GM12873 (cell line): ENCODE measurements at regions not wholly inside any gene's neighbourhood (a gene's known extent, or its start where the extent isn't known, plus 50 kb on each side); places are given as distances from the start of the nearest gene placed in this dataset.

Source experiments
- TF ChIP-seq, protein P1 (sequence below): IDR thresholded peaks from 2 replicates; pipeline ENCODE4 v1.5.1; 2012; ENCODE audit warnings: low read depth, mild to moderate bottlenecking, moderate library complexity, low read length, control low read depth; ENCODE audit not compliant: insufficient read depth; ENCODE audit errors: missing control alignments

DNA sequence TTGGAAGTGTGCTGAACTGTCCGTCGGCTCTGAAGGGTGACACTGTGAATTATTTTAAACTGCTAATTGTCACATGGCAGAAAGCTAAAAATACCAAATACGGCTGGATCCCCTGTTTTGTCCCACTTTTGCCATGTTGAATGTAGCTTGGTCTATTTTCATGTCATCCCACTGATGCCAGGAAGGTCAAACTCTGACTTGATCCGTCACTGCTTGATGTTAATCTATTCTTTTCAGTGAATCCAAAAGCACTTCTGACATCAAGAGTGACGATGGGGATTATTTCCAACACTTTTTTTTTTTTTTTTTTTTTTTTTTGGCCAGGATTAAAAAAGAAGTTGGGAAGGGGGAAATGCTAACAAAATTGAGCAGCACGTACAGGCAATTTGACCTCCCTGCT, 734.6 kb upstream of the TENM3 start:
- TF ChIP-seq, protein P1, sequence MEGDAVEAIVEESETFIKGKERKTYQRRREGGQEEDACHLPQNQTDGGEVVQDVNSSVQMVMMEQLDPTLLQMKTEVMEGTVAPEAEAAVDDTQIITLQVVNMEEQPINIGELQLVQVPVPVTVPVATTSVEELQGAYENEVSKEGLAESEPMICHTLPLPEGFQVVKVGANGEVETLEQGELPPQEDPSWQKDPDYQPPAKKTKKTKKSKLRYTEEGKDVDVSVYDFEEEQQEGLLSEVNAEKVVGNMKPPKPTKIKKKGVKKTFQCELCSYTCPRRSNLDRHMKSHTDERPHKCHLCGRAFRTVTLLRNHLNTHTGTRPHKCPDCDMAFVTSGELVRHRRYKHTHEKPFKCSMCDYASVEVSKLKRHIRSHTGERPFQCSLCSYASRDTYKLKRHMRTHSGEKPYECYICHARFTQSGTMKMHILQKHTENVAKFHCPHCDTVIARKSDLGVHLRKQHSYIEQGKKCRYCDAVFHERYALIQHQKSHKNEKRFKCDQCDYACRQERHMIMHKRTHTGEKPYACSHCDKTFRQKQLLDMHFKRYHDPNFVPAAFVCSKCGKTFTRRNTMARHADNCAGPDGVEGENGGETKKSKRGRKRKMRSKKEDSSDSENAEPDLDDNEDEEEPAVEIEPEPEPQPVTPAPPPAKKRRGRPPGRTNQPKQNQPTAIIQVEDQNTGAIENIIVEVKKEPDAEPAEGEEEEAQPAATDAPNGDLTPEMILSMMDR: no peak

DNA sequence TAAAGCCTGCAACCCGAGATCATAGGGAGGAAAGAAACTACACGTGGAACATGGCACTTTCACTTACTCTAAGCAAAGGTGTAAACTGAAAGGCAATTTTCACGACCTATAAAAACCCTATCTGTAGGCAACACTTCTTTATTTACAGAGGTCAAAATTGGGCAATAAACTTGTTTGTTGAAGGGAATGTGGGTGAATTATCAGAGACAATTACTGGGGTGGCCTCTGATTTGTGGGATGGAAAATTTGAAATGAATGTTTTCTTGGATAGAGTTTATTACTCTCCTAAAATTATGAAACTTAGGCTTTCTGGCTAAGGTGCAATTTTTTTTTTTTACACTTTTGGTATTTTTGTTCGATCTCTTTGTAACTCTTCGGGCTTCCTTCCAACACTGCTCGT, 734.1 kb upstream of the TENM3 start:
- TF ChIP-seq, protein P1: no peak

DNA sequence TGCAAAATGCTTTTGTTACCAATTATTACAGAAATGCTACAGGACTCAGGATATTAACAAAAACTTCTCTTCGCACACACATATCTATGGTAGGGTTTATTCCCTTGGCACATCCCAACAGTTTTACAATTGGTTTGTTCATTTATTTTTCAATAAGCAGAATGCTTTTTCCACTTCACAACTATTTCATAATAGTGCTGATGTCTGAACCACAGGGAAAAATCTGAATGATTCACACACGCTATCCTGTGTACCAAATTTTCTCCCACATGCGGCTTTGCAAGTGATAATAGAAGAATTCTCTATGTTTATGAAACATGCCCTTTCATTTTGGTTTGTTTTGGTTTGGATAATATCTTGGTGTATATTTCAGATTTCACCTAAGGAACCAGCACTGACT, 725.7 kb upstream of the TENM3 start:
- TF ChIP-seq, protein P1: no peak

DNA sequence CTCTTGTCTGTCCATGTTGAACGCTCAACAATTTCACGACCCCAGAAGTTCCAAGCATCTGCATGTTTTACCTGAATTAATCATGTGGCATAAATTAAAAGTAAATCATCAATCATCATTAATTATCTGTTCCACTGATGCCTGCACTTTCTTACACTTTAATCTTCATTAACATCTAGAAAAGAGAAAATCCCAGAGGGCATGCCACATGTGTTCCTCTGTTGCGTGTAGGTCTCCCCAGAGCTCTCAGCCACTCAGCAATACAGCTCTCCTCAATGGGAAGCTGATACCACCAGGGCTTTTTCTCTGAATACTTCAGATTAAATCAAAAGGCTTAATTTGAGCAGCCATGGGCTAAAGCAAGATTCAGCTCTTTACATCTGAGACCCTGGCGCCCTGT, 722.4 kb upstream of the TENM3 start:
- TF ChIP-seq, protein P1: no peak

DNA sequence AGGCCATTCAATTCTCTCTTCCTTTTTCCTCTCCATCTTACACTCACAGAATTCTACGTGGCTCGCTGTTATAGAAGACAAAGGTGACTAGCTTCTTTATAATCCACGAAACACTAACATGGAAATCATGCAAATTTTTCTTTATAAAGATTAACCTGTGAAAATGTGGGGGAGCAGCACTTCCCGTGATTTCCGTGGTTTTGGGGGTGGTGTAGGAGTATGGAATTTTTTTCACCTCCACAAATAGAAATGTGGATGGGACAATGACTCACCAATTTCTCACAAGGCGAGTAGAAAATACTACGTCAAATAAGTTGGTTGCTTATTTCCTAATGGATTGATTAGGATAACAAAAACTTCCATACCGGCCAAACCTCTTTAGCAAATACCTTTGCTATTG, 719.2 kb upstream of the TENM3 start:
- TF ChIP-seq, protein P1: no peak

DNA sequence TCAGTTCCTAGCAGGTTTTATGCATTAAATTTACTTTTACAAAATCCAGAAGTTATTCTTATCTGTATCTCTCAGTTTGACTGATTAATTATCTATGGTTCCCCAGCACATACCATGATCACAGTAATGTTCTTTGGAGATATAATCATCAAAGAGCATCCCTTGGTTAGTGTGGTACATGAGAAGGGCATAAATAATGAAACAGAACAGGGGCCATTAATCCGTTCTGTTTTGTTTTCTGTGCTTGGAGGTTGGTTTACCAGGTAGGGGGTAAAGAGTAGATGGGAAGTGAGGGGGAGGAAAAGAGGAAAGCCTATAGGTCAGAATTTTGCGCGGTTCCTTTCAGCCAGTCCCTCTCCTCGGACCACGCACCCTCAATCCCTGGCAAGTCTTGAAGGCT, 718.7 kb upstream of the TENM3 start:
- TF ChIP-seq, protein P1: no peak

DNA sequence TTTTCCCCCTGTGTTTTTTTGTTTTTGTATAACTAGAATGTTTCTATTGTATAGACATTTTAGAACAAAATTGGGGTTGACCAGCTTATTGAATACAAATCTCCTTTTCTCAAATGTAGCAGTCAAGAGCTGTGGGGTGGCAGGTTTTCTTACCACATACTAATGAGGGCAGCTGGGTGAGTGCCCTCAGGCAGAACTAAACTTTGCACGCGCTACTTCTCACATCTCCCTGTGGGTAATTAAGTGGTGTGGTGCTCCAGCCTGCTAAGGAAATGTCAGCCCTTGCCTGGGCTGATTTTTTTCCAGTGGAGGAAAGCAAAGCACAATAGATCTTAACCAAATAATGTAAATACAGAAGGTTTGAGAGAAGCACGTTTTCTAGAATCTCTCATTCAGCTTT, 717.6 kb upstream of the TENM3 start:
- TF ChIP-seq, protein P1: no peak

DNA sequence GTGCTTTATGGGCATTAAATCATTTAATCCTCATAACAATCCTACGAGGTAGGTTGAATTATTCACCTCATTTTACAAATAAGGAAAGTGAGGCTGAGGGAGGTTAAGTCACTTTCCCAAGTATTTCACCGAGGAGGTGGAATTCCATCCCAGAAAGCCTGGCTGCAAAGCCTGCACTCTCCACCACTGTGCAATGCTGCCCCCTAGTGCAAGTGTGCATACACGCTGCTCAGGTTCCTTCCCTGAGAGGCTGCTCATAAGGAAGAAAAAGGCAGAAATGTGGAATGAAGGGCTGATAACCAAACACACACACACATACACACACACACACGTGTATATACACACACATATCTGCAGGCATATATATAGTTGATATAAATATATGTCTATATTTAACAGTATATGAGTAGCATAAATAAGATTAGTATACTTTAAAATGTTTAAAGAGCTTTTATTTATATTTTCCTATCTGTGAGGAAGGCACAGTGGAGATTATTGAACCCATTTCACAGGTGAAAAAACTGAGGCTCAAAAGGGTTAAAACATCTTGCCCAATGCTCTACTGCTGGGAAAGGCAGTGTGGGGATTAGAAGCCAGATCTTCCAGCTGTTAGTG, 714.5 kb upstream of the TENM3 start:
- TF ChIP-seq, protein P1: peak; percentile 91
